ENCODE measurements at regions not wholly inside any gene's neighbourhood (a gene's known extent, or its start where the extent isn't known, plus 50 kb on each side); places are given as distances from the start of the nearest gene placed in this dataset.
"Not testable (repeated sequence)": the region's sequence is repeated elsewhere in the genome, so short reads cannot be mapped to it uniquely, and the experiment has no call there.

DNA sequence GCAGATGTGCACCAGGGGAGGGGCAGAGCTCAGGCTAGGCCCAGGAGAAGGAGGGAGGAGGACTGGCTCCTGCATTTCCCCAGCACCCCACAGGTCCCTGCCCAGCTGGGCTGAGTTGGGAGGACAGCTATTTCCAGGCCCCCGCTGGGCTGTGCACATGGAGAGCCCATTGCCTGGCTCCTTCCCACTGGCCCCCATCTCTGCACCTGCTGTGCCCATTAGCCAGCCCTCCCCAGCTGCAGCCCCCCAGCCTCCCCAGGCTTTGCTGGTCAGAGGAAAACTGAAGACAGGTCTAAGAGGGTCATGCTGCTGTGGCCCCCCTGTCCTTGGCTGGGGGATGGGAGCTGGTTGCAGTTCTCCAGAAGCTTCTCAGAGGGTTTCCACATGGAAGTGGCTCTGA, 81.8 kb upstream of the SHANK2 start:
- DNase-seq (ENCODE audit: low read depth in 4 of 4, low spot score in 3 of 4), result no peak

- no peak for DNase-seq (ENCODE audit: low read depth in 4 of 4, low spot score in 3 of 4)
These were observed 81.1 kb upstream of the SHANK2 start for GRCh38 chr11:71333473-71333872.

DNA sequence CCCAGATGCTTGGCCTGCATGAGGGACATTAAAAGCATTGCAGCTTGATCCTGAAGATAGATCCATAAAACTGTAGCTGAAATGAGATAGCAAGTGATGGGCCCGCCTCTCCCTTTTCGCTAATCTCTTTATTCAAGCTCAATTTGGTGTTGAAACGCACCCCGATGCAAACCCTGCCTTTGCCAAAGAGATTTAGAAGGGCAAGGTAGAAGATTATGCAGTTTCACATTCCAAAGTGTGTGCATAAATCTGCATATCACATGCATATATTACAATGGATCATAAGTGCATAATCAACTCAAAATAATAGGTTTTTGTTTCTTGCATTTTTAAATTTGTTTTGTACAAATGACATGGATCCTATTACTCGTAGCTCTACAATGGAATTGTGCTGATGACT, 80.1 kb upstream of the SHANK2 start:
- no peak for DNase-seq (ENCODE audit: low read depth in 4 of 4, low spot score in 3 of 4)

DNA sequence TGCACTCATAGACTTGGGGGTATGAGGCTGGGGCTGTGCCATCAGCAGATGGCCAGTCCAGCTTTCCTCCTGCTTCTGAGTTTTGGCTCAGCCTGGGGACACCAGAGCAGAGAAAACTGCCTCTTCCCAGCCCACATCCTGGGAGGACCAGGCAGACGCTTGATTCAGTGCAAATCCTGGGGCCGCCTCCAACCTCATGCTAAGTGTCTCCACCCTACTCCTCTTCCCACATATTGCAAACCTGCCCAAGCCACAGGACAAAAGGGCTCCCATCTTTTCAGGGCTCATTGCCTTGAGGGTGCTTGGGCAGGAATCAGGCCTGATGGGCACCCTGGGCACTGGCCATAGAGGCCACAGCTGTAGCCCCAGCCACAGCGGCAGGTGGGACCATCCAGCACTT, 79.7 kb upstream of the SHANK2 start:
- DNase-seq (ENCODE audit: low read depth in 4 of 4, low spot score in 3 of 4), result no peak

DNA sequence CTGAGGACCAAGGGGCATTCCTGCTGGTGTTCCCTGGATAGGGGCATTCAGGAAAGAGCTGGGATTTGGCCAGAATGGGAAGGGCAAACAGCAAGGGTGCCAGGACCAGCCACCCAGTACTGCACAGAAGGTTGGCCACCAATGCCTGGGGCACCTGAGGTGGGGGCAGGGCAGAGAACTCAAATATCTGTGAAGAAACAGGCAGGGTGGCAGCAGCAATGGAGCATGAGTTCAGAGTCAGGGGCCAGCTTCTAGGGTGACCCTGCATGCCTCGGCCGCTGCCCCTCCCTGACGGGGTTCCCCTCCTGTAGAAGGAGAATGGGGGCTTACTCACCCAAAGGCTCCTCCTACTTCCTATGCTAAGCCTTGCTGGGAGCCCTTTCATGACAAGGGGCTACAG, 79.3 kb upstream of the SHANK2 start:
- DNase-seq (ENCODE audit: low read depth in 4 of 4, low spot score in 3 of 4), result no peak

- no peak for DNase-seq (ENCODE audit: low read depth in 4 of 4, low spot score in 3 of 4)
These were observed 78.6 kb upstream of the SHANK2 start for GRCh38 chr11:71330996-71331395.

GRCh38 chr11:71330349-71330748, 78.0 kb upstream of the SHANK2 start:
- DNase-seq (ENCODE audit: low read depth in 4 of 4, low spot score in 3 of 4), result no peak

DNA sequence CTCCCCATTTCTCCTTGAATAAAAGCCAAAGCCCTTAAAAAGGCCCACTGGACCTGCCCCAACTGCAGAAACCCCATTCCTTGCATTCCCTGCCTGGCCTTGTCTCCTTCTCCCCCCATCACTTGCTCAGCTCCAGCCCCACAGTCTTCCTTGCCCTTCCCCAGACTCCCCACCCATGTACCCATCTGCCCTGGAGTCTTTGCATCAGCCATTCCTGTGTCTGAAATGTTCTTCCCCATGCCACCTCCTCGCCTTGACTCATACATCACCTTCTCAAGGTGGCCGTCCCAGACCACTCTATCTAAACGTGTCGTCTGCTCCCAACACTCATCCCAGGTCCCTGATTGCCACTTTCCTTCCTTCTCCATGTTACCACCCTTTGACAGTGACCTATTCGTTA, 77.4 kb upstream of the SHANK2 start:
- no peak for DNase-seq (ENCODE audit: low read depth in 4 of 4, low spot score in 3 of 4)

DNA sequence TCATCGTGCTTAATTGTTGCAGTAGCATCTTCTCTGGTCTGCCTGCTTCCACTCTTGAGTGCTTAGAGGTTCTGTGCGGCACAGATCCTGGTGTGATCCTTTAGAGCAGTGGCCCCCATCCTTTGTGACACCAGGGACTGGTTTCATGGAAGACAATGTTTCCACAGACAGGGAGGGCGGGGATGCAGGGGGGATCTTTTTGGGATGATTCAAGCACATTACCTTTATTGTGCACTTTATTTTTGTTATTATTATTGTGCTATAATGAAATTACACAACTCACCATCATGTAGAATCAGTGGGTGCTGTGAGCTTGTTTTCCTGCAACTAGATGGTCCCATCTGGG, 76.8 kb upstream of the SHANK2 start:
- no peak for DNase-seq (ENCODE audit: low read depth in 4 of 4, low spot score in 3 of 4)

- no peak for DNase-seq (ENCODE audit: low read depth in 4 of 4, low spot score in 3 of 4)
These were observed 75.0 kb upstream of the SHANK2 start for GRCh38 chr11:71327156-71328085.

- no peak for DNase-seq (ENCODE audit: low read depth in 4 of 4, low spot score in 3 of 4)
These were observed 74.1 kb upstream of the SHANK2 start for GRCh38 chr11:71326328-71326940.

GRCh38 chr11:71325418-71326327, 73.3 kb upstream of the SHANK2 start:
- DNase-seq (ENCODE audit: low read depth in 4 of 4, low spot score in 3 of 4), result no peak

GRCh38 chr11:71324788-71325417, 72.5 kb upstream of the SHANK2 start:
- no peak for DNase-seq (ENCODE audit: low read depth in 4 of 4, low spot score in 3 of 4)

DNA sequence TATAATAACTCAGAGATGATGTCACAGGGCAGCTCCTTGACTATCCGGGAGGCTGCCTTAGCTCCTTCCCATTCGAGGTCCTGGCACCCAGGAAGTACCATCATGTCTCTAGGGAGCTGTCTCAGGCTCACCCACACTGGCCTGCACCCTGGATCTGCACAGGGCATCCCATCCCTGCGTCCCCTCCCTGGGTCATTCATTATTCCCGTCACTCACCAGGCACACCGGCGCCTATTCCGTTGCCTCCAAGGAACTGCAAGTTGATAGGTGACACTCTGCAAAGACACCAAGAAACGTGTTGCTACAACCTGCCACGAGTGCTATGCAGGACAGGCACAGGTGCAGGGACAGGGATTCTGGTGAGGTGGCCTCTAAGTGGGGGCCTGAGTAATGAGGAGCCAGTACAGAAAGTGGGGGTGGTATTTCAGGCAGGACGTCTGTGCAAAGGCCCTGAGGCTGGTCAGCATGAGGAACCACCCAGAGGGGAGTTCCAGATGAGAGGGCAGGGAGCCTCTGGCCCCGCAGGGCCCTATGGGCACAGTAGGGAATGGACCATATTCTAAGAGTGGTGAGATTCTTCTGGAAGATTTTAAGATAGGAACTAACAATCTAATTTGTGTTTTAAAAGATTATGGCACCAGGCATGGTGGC, 71.6 kb upstream of the SHANK2 start:
- DNase-seq (ENCODE audit: low read depth in 4 of 4, low spot score in 3 of 4), result no peak

DNA sequence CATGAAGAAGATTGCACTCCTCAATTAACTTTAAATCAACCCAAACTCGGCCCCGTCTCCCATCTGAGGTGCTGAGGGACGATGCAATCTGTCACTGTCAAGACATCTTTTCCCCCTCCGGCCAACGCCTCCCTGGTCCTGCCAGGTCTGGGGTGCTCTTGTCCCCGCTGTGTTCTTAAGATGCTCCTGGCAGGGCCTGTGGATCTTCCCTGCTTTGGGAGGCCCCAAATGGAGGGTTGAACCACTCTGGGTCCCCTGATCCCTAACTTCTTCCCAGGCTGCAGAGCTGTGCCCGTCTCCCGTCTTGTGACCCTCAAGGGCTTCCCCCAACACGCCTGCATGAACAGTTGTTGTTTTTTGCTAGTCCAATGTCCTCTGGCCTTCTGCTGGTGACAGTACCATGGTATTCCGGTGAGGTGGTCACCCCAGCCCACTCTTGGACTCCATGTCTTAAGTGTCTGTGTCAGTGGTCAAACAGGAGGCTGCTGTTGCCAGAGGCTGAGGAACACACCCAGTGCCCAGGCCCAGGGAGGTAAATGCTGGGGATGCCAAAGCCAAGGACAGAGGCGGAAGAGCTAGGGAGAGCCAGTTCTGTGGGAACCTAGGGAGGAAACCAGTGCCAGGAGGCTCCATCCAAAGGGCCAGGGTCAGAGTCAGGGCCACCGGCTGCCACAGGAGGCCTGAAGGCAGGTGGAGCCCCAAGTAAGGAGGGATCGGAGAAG, 70.6 kb upstream of the SHANK2 start:
- no peak for DNase-seq (ENCODE audit: low read depth in 4 of 4, low spot score in 3 of 4)

DNA sequence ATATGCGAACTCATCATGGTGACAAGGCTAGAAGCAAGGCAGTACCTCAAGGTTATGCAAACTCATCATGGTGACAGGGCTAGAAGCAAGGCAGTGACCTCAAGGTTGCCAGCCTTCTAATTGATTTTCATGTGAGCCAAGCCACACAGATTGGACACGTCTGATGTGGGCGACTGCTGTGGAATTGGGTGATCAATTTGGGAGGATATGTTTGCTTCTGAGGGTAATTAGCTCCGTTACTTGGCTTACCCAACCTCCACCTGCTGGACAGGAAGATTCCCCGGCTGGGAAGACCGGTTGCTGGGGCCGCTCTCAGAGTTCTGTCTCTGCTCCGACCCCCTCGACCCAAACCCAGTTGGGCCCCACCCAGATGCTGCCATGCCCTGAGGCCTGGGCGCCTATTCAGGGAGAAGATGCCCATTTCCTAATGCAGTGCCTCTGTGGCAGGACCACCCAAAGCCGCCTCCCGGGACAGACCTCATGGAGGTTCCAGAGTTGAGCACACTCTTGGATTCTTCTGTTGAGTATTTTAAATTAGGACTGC, 69.9 kb upstream of the SHANK2 start:
- no peak for DNase-seq (ENCODE audit: low read depth in 4 of 4, low spot score in 3 of 4)

- no peak for DNase-seq (ENCODE audit: low read depth in 4 of 4, low spot score in 3 of 4)
These were observed 69.2 kb upstream of the SHANK2 start for GRCh38 chr11:71321433-71322191.

GRCh38 chr11:71316701-71317100, 64.3 kb upstream of the SHANK2 start:
- DNase-seq (ENCODE audit: low read depth in 4 of 4, low spot score in 3 of 4), result no peak

DNA sequence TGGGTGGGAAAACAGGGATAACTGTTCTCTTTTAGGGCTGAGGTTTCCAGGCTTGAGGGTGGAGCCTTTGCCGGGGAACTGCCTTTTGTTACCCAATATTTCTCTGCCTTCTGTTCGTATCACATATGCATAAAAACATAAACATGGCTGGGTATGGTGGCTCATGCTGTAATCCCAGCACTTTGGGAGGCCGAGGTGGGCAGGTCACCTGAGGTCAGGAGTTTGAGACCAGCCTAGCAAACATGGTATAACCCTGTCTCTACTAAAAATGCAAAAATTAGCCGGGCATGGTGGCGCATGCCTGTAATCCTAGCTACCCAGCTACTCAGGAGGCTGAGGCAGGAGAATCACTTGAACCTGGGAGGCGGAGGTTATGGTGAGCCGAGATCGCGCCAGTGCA, 60.2 kb upstream of the SHANK2 start:
- not testable (repeated sequence) for DNase-seq (ENCODE audit: low read depth in 4 of 4, low spot score in 3 of 4)
